ENCODE measurements at regions not wholly inside any gene's neighbourhood (a gene's known extent, or its start where the extent isn't known, plus 50 kb on each side); places are given as distances from the start of the nearest gene placed in this dataset.

- no peak for DNase-seq
Observed at GRCh38 chr9:126275386-126276001, 51.1 kb upstream of the MVB12B start.

GRCh38 chr9:126276056-126276728 lies 50.4 kb upstream of the MVB12B start:
- no peak for DNase-seq

All from activated CD4-positive, CD25-positive, alpha-beta regulatory T cell (primary cell).